ENCODE measurements at regions not wholly inside any gene's neighbourhood (a gene's known extent, or its start where the extent isn't known, plus 50 kb on each side); places are given as distances from the start of the nearest gene placed in this dataset.

DNA sequence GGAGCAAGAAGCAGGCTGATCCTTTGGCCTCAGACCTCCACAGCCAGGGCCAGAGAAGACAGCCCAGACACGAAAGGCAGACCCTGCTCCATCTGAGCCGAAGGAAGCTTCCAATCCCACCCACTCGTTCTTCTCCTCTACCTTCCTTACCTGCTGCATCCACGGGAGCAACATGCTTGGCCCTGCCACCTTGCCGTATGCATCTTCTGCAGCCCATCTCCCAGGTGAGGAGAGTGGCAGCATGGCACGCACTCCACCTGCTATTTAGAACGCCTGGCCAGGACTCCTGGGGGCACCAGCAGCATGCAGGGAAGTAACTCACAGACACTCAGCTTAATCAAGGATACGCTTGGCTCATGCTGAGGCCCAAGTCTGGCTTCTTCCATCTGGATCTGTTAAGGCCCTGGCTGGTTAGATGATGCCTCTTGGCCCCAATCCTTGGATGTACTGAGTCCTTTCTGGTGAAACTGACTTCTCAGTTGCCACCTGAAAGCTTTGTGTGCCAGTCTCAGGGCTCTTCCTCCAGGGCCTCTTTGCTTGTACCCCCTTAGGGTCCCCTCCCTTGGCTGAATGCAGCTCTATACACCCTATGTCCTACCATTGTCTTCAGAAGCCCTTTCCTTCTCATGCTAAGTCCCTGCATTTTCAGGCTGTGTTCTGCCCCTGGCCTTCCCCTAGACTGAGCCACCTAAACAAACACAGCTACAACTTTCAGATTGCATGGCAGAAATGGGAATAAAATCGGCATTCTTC is 604.9 kb downstream of the BUD13 start:
- TF ChIP-seq, protein P1, sequence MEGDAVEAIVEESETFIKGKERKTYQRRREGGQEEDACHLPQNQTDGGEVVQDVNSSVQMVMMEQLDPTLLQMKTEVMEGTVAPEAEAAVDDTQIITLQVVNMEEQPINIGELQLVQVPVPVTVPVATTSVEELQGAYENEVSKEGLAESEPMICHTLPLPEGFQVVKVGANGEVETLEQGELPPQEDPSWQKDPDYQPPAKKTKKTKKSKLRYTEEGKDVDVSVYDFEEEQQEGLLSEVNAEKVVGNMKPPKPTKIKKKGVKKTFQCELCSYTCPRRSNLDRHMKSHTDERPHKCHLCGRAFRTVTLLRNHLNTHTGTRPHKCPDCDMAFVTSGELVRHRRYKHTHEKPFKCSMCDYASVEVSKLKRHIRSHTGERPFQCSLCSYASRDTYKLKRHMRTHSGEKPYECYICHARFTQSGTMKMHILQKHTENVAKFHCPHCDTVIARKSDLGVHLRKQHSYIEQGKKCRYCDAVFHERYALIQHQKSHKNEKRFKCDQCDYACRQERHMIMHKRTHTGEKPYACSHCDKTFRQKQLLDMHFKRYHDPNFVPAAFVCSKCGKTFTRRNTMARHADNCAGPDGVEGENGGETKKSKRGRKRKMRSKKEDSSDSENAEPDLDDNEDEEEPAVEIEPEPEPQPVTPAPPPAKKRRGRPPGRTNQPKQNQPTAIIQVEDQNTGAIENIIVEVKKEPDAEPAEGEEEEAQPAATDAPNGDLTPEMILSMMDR (IDR thresholded peaks at IDR 0.05) = no peak
- no peak for TF ChIP-seq POLR2A (IDR thresholded peaks at IDR 0.05)
